SK-N-SH (cell line): ENCODE measurements at regions not wholly inside any gene's neighbourhood (a gene's known extent, or its start where the extent isn't known, plus 50 kb on each side); places are given as distances from the start of the nearest gene placed in this dataset.

Experiments used
- CTCF ChIA-PET: fragments of 300-600, 350-600 bp; formaldehyde crosslinking; extraction: SDS; loops from one replicate; lab custom pipeline; 2021; lab: Yijun Ruan, JAX
- POLR2A ChIA-PET: fragments of 350-600 bp; sonication (Branson Sonifier 250); formaldehyde crosslinking; extraction: SDS; loops from one replicate; lab custom pipeline; 2020; ENCODE audit warnings: antibody characterized with exemption, inconsistent platforms; lab: Yijun Ruan, JAX
- DNase-seq: peaks from one replicate; pipeline ENCODE4 v3.0.0; 2012
- H2AFZ ChIP-seq: fragments of 200-600 bp; sonication (generic); 2 replicates; pipeline ENCODE4 v1.8.1; 2016; ENCODE audit warnings: antibody characterized with exemption, mild to moderate bottlenecking, low read depth
- H3F3A ChIP-seq: fragments of 200-600 bp; sonication (generic); replicated peaks from 2 replicates; pipeline ENCODE3; 2016; ENCODE audit warnings: antibody characterized with exemption, mild to moderate bottlenecking; ENCODE audit not compliant: insufficient read depth
- H3K27ac ChIP-seq, 2 experiments: fragments of 200-500 bp in 1 of 2; fragments of 200-600 bp in 1 of 2; sonication (Bioruptor generic) in 1 of 2; sonication (generic), shearing (Covaris generic) in 1 of 2; 2 replicates each; pipeline versions ENCODE4 v1.5.1 to v1.6.1; 2014 to 2016; ENCODE audit warnings: low read depth in 2 of 2, inconsistent platforms in 1 of 2, low read length in 1 of 2, mild to moderate bottlenecking in 1 of 2, mixed read lengths in 1 of 2
- H3K27me3 ChIP-seq: fragments of 200-600 bp; sonication (generic), shearing (Covaris generic); 2 replicates; pipeline ENCODE4 v1.6.1; 2016; ENCODE audit warnings: mixed run types; ENCODE audit not compliant: insufficient read depth
- H3K36me3 ChIP-seq, 2 experiments: fragments of 200-500 bp in 1 of 2; fragments of 200-600 bp in 1 of 2; sonication (Bioruptor generic) in 1 of 2; sonication (generic) in 1 of 2; replicated peaks in 1 of 2; 2 replicates each; pipeline versions ENCODE3 to v1.5.1; 2014 to 2016; ENCODE audit warnings: low read length in 1 of 2, mild to moderate bottlenecking in 1 of 2; ENCODE audit not compliant: insufficient read depth in 2 of 2, control insufficient read depth in 1 of 2
- H3K4me1 ChIP-seq, 2 experiments: fragments of 200-500 bp in 1 of 2; fragments of 200-600 bp in 1 of 2; sonication (Bioruptor generic) in 1 of 2; sonication (generic), shearing (Covaris generic) in 1 of 2; 2 replicates each; pipeline versions ENCODE4 v1.5.1 to v1.6.1; 2014 to 2016; ENCODE audit warnings: low read depth in 1 of 2, low read length in 1 of 2, mixed run types in 1 of 2; ENCODE audit not compliant: insufficient read depth in 2 of 2, control insufficient read depth in 1 of 2
- H3K4me2 ChIP-seq: fragments of 200-600 bp; sonication (generic), shearing (Covaris generic); 2 replicates; pipeline ENCODE4 v1.6.1; 2017; ENCODE audit warnings: mixed run types
- H3K4me3 ChIP-seq, 2 experiments: fragments of 200-500 bp in 1 of 2; fragments of 200-600 bp in 1 of 2; sonication (Bioruptor generic) in 1 of 2; sonication (generic), shearing (Covaris generic) in 1 of 2; 2 replicates each; pipeline versions ENCODE4 v1.5.1 to v1.8.1; 2014 to 2016; ENCODE audit warnings: low read depth in 2 of 2, inconsistent platforms in 1 of 2, low read length in 1 of 2, mild to moderate bottlenecking in 1 of 2, mixed read lengths in 1 of 2, moderate library complexity in 1 of 2
- H3K79me2 ChIP-seq: fragments of 200-600 bp; sonication (generic); 2 replicates; pipeline ENCODE4 v1.8.1; 2017; ENCODE audit warnings: mild to moderate bottlenecking; ENCODE audit not compliant: insufficient read depth
- H3K9ac ChIP-seq: fragments of 200-600 bp; sonication (generic); 2 replicates; pipeline ENCODE4 v1.6.1; 2017; ENCODE audit warnings: mixed run types
- H3K9me2 ChIP-seq: fragments of 200-600 bp; sonication (generic); 2 replicates; pipeline ENCODE4 v1.6.1; 2017; ENCODE audit warnings: mixed run types
- H3K9me3 ChIP-seq: fragments of 200-600 bp; sonication (generic); 2 replicates; pipeline ENCODE4 v1.6.1; 2017; ENCODE audit warnings: mixed run types, mild to moderate bottlenecking, moderate library complexity
- H4K20me1 ChIP-seq: fragments of 200-600 bp; sonication (generic); 2 replicates; pipeline ENCODE4 v1.6.1; 2017; ENCODE audit warnings: mild to moderate bottlenecking, mixed run types; ENCODE audit not compliant: insufficient read depth
- EP300 ChIP-seq, 2 experiments: IDR thresholded peaks; 2 replicates each; pipeline versions ENCODE4 v1.4.0 to v1.6.1; 2012; ENCODE audit warnings: borderline replicate concordance in 1 of 2, low read depth in 1 of 2, low read length in 1 of 2
- EZH2phosphoT487 ChIP-seq: fragments of 200-600 bp; sonication (generic); IDR thresholded peaks from 2 replicates; pipeline ENCODE4 v1.6.1; 2017; ENCODE audit warnings: low read depth, mixed run types, mild to moderate bottlenecking, antibody characterized with exemption, moderate library complexity, borderline replicate concordance
- FOXM1 ChIP-seq: IDR thresholded peaks from 2 replicates; pipeline ENCODE4 v1.4.0; 2012; ENCODE audit warnings: low read depth, mild to moderate bottlenecking
- GATA2 ChIP-seq: sonication (generic); formaldehyde crosslinking; IDR thresholded peaks from 2 replicates; pipeline ENCODE4 v1.5.0; 2020; ENCODE audit warnings: mild to moderate bottlenecking, missing genetic modification reagents
- JUND ChIP-seq: IDR thresholded peaks from 2 replicates; pipeline ENCODE4 v1.4.0; 2012
- NFIC ChIP-seq: IDR thresholded peaks from 2 replicates; pipeline ENCODE4 v1.4.0; 2012; ENCODE audit warnings: borderline replicate concordance
- REST ChIP-seq: IDR thresholded peaks from 2 replicates; pipeline ENCODE4 v1.6.1; 2012; ENCODE audit warnings: mild to moderate bottlenecking, low read depth, low read length, moderate library complexity
- SMC3 ChIP-seq: IDR thresholded peaks from 2 replicates; pipeline ENCODE4 v1.6.1; 2012; ENCODE audit warnings: low read depth, low read length, improper control_type of control experiment
- TEAD4 ChIP-seq: IDR thresholded peaks from 2 replicates; pipeline ENCODE4 v1.4.0; 2012; ENCODE audit warnings: mild to moderate bottlenecking, borderline replicate concordance; ENCODE audit not compliant: insufficient read depth
- WGBS: methylation state at CpG from one replicate; pipeline ENCODE4 v1.1.6; 2017; ENCODE audit warnings: low lambda C conversion rate; 5-methylcytosine and 5-hydroxymethylcytosine counted together
- TF ChIP-seq, protein P1 (sequence below): fragments of 150-350 bp; IDR thresholded peaks from 2 replicates; pipeline ENCODE4 v1.6.1; 2016; ENCODE audit warnings: mild to moderate bottlenecking, low read depth, low read length

GRCh38 chr7:363626-364025 lies 73.7 kb downstream of the FOXL3 start:
- Histone ChIP-seq H3K4me2 (no peak overlapping the region), H3K4me3 (no peak overlapping the region), H3K4me1 (peaks cover 4 to 5% of the 10 kb centered on the region in 2 experiments; a peak in 2 of 4 replicates), H3F3A (no peaks in the 10 kb centered on the region), H3K27me3 (peaks cover 6% of the 10 kb centered on the region; the same call in 1 of the 2 replicates), H3K9me2 (no peaks in the 10 kb centered on the region), H3K9ac (no peak overlapping the region), H4K20me1 (no peaks in the 10 kb centered on the region), H3K36me3 (no peaks in the 10 kb centered on the region), H2AFZ (no peak overlapping the region), H3K79me2 (no peaks in the 10 kb centered on the region), H3K27ac (no peak overlapping the region), H3K9me3 (no peaks in the 10 kb centered on the region)
- CTCF ChIA-PET = no interaction called here
- 78% methylated on average over 20 of the region's 20 CpGs for WGBS
- TF ChIP-seq JUND = no peak
- no peak for DNase-seq
- POLR2A ChIA-PET = no interaction called here

GRCh38 chr7:364536-364935 lies 74.6 kb downstream of the FOXL3 start:
- no peak for DNase-seq
- Histone ChIP-seq H3F3A (no peaks in the 10 kb centered on the region), H3K27me3 (peaks cover 6% of the 10 kb centered on the region; the same call in 1 of the 2 replicates), H3K4me3 (no peak overlapping the region), H4K20me1 (no peaks in the 10 kb centered on the region), H3K9me3 (no peaks in the 10 kb centered on the region), H2AFZ (no peak overlapping the region), H3K27ac (no peak overlapping the region), H3K79me2 (no peaks in the 10 kb centered on the region), H3K9ac (no peak overlapping the region), H3K4me2 (no peak overlapping the region), H3K9me2 (no peaks in the 10 kb centered on the region), H3K36me3 (no peaks in the 10 kb centered on the region), H3K4me1 (peaks cover 4 to 5% of the 10 kb centered on the region in 2 experiments; a peak in 2 of 4 replicates)
- ChIA-PET CTCF (no interaction called here), POLR2A (no interaction called here)
- no peak for TF ChIP-seq GATA2
- no peak for TF ChIP-seq FOXM1
- no peak for TF ChIP-seq NFIC
- no peak for TF ChIP-seq SMC3
- no peak for TF ChIP-seq TEAD4
- TF ChIP-seq EP300 (IDR thresholded peaks at IDR 0.05; ENCODE audit: borderline replicate concordance in 1 of 2, low read depth in 1 of 2, low read length in 1 of 2) = no peak
- no peak for TF ChIP-seq REST
- no peak for TF ChIP-seq EZH2phosphoT487
- TF ChIP-seq, protein P1, sequence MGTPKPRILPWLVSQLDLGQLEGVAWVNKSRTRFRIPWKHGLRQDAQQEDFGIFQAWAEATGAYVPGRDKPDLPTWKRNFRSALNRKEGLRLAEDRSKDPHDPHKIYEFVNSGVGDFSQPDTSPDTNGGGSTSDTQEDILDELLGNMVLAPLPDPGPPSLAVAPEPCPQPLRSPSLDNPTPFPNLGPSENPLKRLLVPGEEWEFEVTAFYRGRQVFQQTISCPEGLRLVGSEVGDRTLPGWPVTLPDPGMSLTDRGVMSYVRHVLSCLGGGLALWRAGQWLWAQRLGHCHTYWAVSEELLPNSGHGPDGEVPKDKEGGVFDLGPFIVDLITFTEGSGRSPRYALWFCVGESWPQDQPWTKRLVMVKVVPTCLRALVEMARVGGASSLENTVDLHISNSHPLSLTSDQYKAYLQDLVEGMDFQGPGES = no peak
- 58% methylated on average over 10 of the region's 11 CpGs for WGBS
